HG02970 (cell line): ENCODE measurements at regions not wholly inside any gene's neighbourhood (a gene's known extent, or its start where the extent isn't known, plus 50 kb on each side); places are given as distances from the start of the nearest gene placed in this dataset.

Experiments
- ATAC-seq: cut with Tn5 transposase; IDR thresholded peaks from one replicate; pipeline ENCODE4 v1.9.1; 2021; ENCODE audit warnings: mild to moderate bottlenecking, moderate library complexity, moderate number of reproducible peaks; ENCODE audit not compliant: unreplicated experiment, low FRiP score

GRCh38 chr7:125681508-125681907 lies 751.9 kb upstream of the POT1 start:
- no peak for ATAC-seq

- ATAC-seq, result no peak
Measured at GRCh38 chr7:125678771-125679170, 749.1 kb upstream of the POT1 start.

GRCh38 chr7:125675640-125676039 lies 746.0 kb upstream of the POT1 start:
- no peak for ATAC-seq

- no peak for ATAC-seq
Measured at GRCh38 chr7:125675169-125675568, 745.5 kb upstream of the POT1 start.

- no peak for ATAC-seq
Measured at GRCh38 chr7:125670926-125671572, 741.4 kb upstream of the POT1 start.

- ATAC-seq, result no peak
Measured at GRCh38 chr7:125668321-125668993, 738.8 kb upstream of the POT1 start.

GRCh38 chr7:125664625-125665024 lies 735.0 kb upstream of the POT1 start:
- ATAC-seq, result no peak

- ATAC-seq, result no peak
Measured at GRCh38 chr7:125663961-125664360, 734.3 kb upstream of the POT1 start.

- ATAC-seq, result no peak
Measured at GRCh38 chr7:125661677-125662076, 732.1 kb upstream of the POT1 start.

- ATAC-seq, result no peak
Measured at GRCh38 chr7:125661006-125661405, 731.4 kb upstream of the POT1 start.

- no peak for ATAC-seq
Measured at GRCh38 chr7:125654076-125654475, 724.5 kb upstream of the POT1 start.

GRCh38 chr7:125651823-125652528 lies 722.4 kb upstream of the POT1 start:
- ATAC-seq, result no peak

- ATAC-seq, result no peak
Measured at GRCh38 chr7:125648543-125648942, 718.9 kb upstream of the POT1 start.

- ATAC-seq, result no peak
Measured at GRCh38 chr7:125645770-125646169, 716.1 kb upstream of the POT1 start.

- no peak for ATAC-seq
Measured at GRCh38 chr7:125644109-125644508, 714.5 kb upstream of the POT1 start.

GRCh38 chr7:125643302-125643701 lies 713.7 kb upstream of the POT1 start:
- no peak for ATAC-seq

GRCh38 chr7:125641884-125642283 lies 712.3 kb upstream of the POT1 start:
- ATAC-seq, result no peak

- no peak for ATAC-seq
Measured at GRCh38 chr7:125636320-125636962, 706.8 kb upstream of the POT1 start.

- no peak for ATAC-seq
Measured at GRCh38 chr7:125618516-125618915, 688.9 kb upstream of the POT1 start.

- ATAC-seq, result no peak
Measured at GRCh38 chr7:125611582-125611981, 682.0 kb upstream of the POT1 start.

- no peak for ATAC-seq
Measured at GRCh38 chr7:125606671-125607070, 677.0 kb upstream of the POT1 start.
